GM23338 (cell line): ENCODE measurements at regions not wholly inside any gene's neighbourhood (a gene's known extent, or its start where the extent isn't known, plus 50 kb on each side); places are given as distances from the start of the nearest gene placed in this dataset.

Experiments used
- ATAC-seq: fragments of 200-7000 bp; cut with Tn5 transposase; 3 replicates; pipeline ENCODE4 v1.9.1; 2020
- DNase-seq: peaks from one replicate; pipeline ENCODE4 v3.0.0-alpha.2; 2015; ENCODE audit warnings: low spot score
- H2AFZ ChIP-seq: fragments of 200-600 bp; sonication (generic); 2 replicates; pipeline ENCODE4 v1.8.0; 2016; ENCODE audit warnings: antibody characterized with exemption, mild to moderate bottlenecking, moderate library complexity
- H3F3A ChIP-seq: fragments of 200-600 bp; sonication (generic); replicated peaks from 2 replicates; pipeline ENCODE4 v1.8.0; 2017; ENCODE audit warnings: antibody characterized with exemption, mixed run types, low read depth
- H3K27ac ChIP-seq: fragments of 200-600 bp; sonication (generic); 2 replicates; pipeline ENCODE4 v1.6.1; 2016; ENCODE audit warnings: low read depth
- H3K27me3 ChIP-seq: fragments of 200-600 bp; sonication (generic); 2 replicates; pipeline ENCODE4 v1.8.0; 2016; ENCODE audit warnings: mild to moderate bottlenecking, mixed run types, moderate library complexity; ENCODE audit not compliant: insufficient read depth
- H3K36me3 ChIP-seq: fragments of 200-600 bp; sonication (generic); 2 replicates; pipeline ENCODE4 v1.8.0; 2016; ENCODE audit warnings: mild to moderate bottlenecking; ENCODE audit not compliant: insufficient read depth
- H3K4me1 ChIP-seq: fragments of 200-600 bp; sonication (generic); 2 replicates; pipeline ENCODE4 v1.8.0; 2016; ENCODE audit warnings: mild to moderate bottlenecking, moderate library complexity; ENCODE audit not compliant: insufficient read depth
- H3K4me2 ChIP-seq: fragments of 200-600 bp; sonication (generic); 2 replicates; pipeline ENCODE4 v1.7.1; 2017; ENCODE audit warnings: mixed run types
- H3K4me3 ChIP-seq: fragments of 200-600 bp; sonication (generic); 2 replicates; pipeline ENCODE4 v1.6.1; 2016; ENCODE audit warnings: mixed run types
- H3K79me2 ChIP-seq: fragments of 200-600 bp; sonication (generic); replicated peaks from 2 replicates; pipeline ENCODE4 v1.8.0; 2017; ENCODE audit warnings: mild to moderate bottlenecking; ENCODE audit not compliant: insufficient read depth
- H3K9me2 ChIP-seq: fragments of 200-600 bp; sonication (generic); 2 replicates; pipeline ENCODE4 v1.8.0; 2017; ENCODE audit not compliant: insufficient read depth
- H4K20me1 ChIP-seq: fragments of 200-600 bp; sonication (generic); replicated peaks from 2 replicates; pipeline ENCODE4 v1.8.0; 2017; ENCODE audit warnings: mild to moderate bottlenecking; ENCODE audit not compliant: insufficient read depth
- H3K27ac Mint-ChIP-seq: 2 replicates; pipeline ENCODE4 v1.8.0; 2020; ENCODE audit warnings: inconsistent platforms, mild to moderate bottlenecking, moderate library complexity, mixed read lengths
- H3K27me3 Mint-ChIP-seq: 3 replicates; pipeline ENCODE4 v1.8.0; 2022; ENCODE audit warnings: low read depth, mild to moderate bottlenecking, moderate library complexity, mixed read lengths, inconsistent platforms; ENCODE audit not compliant: insufficient read depth, poor library complexity
- H3K36me3 Mint-ChIP-seq: 3 replicates; pipeline ENCODE4 v1.8.0; 2021; ENCODE audit warnings: low read depth, mild to moderate bottlenecking, inconsistent platforms, moderate library complexity, mixed read lengths
- H3K4me1 Mint-ChIP-seq: 3 replicates; pipeline ENCODE4 v1.8.0; 2020; ENCODE audit warnings: mild to moderate bottlenecking, inconsistent platforms, mixed read lengths
- H3K4me3 Mint-ChIP-seq: 3 replicates; pipeline ENCODE4 v1.8.0; 2021; ENCODE audit warnings: moderate library complexity, mild to moderate bottlenecking, inconsistent platforms, mixed read lengths
- H3K9me3 Mint-ChIP-seq: 3 replicates; pipeline ENCODE4 v1.8.0; 2020; ENCODE audit warnings: moderate library complexity, mild to moderate bottlenecking, inconsistent platforms, mixed read lengths
- CREB1 ChIP-seq: fragments of 250-450 bp; sonication (Bioruptor Pico); IDR thresholded peaks from 2 replicates; pipeline ENCODE4 v1.5.0; 2020; ENCODE audit warnings: low read depth, mild to moderate bottlenecking, moderate library complexity
- CTCF ChIP-seq, 2 experiments: fragments of 200-600 bp in 1 of 2; sonication (generic) in 1 of 2; conservative IDR thresholded peaks; 2 replicates each; pipeline versions ENCODE4 v1.5.1 to v1.6.1; 2016 to 2017; ENCODE audit warnings: antibody characterized with exemption in 2 of 2, low read depth in 2 of 2, mild to moderate bottlenecking in 2 of 2, moderate library complexity in 1 of 2
- ETS1 ChIP-seq: IDR thresholded peaks from 2 replicates; pipeline ENCODE4 v1.6.1; 2016; ENCODE audit warnings: antibody characterized with exemption
- EZH2 ChIP-seq: fragments of 200-600 bp; sonication (generic); IDR thresholded peaks from one replicate; pipeline ENCODE4 v1.8.0; 2017; ENCODE audit warnings: antibody characterized with exemption, mild to moderate bottlenecking, low read depth; ENCODE audit not compliant: unreplicated experiment
- EZH2phosphoT487 ChIP-seq: fragments of 200-600 bp; sonication (generic); IDR thresholded peaks from one replicate; pipeline ENCODE4 v1.8.1; 2018; ENCODE audit warnings: antibody characterized with exemption; ENCODE audit not compliant: unreplicated experiment
- NANOG ChIP-seq: IDR thresholded peaks from 2 replicates; pipeline ENCODE4 v1.6.1; 2016; ENCODE audit warnings: antibody characterized with exemption, borderline replicate concordance
- POLR2AphosphoS5 ChIP-seq: IDR thresholded peaks from 2 replicates; pipeline ENCODE4 v1.6.1; 2016; ENCODE audit warnings: antibody characterized with exemption, low read depth
- REST ChIP-seq: IDR thresholded peaks from one replicate; pipeline ENCODE4 v1.6.1; 2018; ENCODE audit warnings: antibody characterized with exemption; ENCODE audit not compliant: unreplicated experiment
- STAT1 ChIP-seq: IDR thresholded peaks from one replicate; pipeline ENCODE4 v1.6.1; 2016; ENCODE audit warnings: antibody characterized with exemption; ENCODE audit not compliant: unreplicated experiment
- ZNF114 ChIP-seq: fragments of 250-450 bp; sonication (Bioruptor Pico); IDR thresholded peaks from 2 replicates; pipeline ENCODE4 v1.5.0; 2020; ENCODE audit warnings: mild to moderate bottlenecking, moderate library complexity
- ZNF331 ChIP-seq: fragments of 250-450 bp; sonication (Bioruptor Pico); IDR thresholded peaks from 2 replicates; pipeline ENCODE4 v1.5.0; 2020; ENCODE audit warnings: low read depth, mild to moderate bottlenecking, moderate library complexity
- ZNF462 ChIP-seq: fragments of 250-450 bp; sonication (Bioruptor Pico); IDR thresholded peaks from 2 replicates; pipeline ENCODE4 v1.5.0; 2020; ENCODE audit warnings: mild to moderate bottlenecking, moderate library complexity

GRCh38 chr10:8894148-8894547, 839.7 kb downstream of the GATA3 start:
- DNase-seq (no peak), ATAC-seq (no peak)
- no peaks in the 10 kb centered on the region for H4K20me1 ChIP-seq
- Mint-ChIP-seq H3K4me1 (no peaks in the 10 kb centered on the region), H3K4me3 (no peak overlapping the region), H3K9me3 (no peaks in the 10 kb centered on the region), H3K27ac (no peak overlapping the region), H3K27me3 (no peaks in the 10 kb centered on the region), H3K36me3 (no peaks in the 10 kb centered on the region)
- no peak overlapping the region for H2AFZ ChIP-seq
- H3K79me2 ChIP-seq: no peaks in the 10 kb centered on the region
- no peaks in the 10 kb centered on the region for H3K27me3 ChIP-seq
- no peak for TF ChIP-seq CREB1
- no peak for TF ChIP-seq ZNF114 (CRISPR knock-in tag)
- TF ChIP-seq ETS1: no peak
- no peak for TF ChIP-seq STAT1
- TF ChIP-seq ZNF462: no peak
- TF ChIP-seq REST: no peak
- no peak for TF ChIP-seq EZH2phosphoT487
- TF ChIP-seq EZH2: no peak
- TF ChIP-seq POLR2AphosphoS5: no peak
- TF ChIP-seq ZNF331: no peak
- no peak for TF ChIP-seq NANOG
- TF ChIP-seq CTCF (conservative IDR thresholded peaks at IDR 0.05; ENCODE audit: low read depth in 2 of 2): no peak
- no peaks in the 10 kb centered on the region for H3K9me2 ChIP-seq
- no peaks in the 10 kb centered on the region for H3F3A ChIP-seq
- H3K36me3 ChIP-seq: no peaks in the 10 kb centered on the region
- no peaks in the 10 kb centered on the region for H3K4me1 ChIP-seq
- no peak overlapping the region for H3K4me2 ChIP-seq
- no peak overlapping the region for H3K27ac ChIP-seq
- H3K4me3 ChIP-seq: no peak overlapping the region
